K562 (cell line): ENCODE measurements at regions not wholly inside any gene's neighbourhood (a gene's known extent, or its start where the extent isn't known, plus 50 kb on each side); places are given as distances from the start of the nearest gene placed in this dataset.

Source experiments
- CBX1 ChIP-seq: sonication (generic); IDR thresholded peaks from 2 replicates; pipeline ENCODE4 v1.6.1; 2016; ENCODE audit warnings: antibody characterized with exemption, low read depth, mild to moderate bottlenecking
- NBN ChIP-seq: fragments of 450-650 bp; IDR thresholded peaks from 2 replicates; pipeline ENCODE4 v1.6.1; 2016; ENCODE audit warnings: low read depth, mild to moderate bottlenecking
- POLR2A ChIP-seq: fragments of 450-650 bp; conservative IDR thresholded peaks from 2 replicates; pipeline ENCODE4 v1.6.1; 2016
- POLR2B ChIP-seq: fragments of 450-650 bp; IDR thresholded peaks from 2 replicates; pipeline ENCODE4 v1.6.1; 2018; ENCODE audit warnings: low read depth; ENCODE audit not compliant: partially characterized antibody
- TF ChIP-seq, protein P1 (sequence below), 2 experiments: fragments of 450-650 bp; IDR thresholded peaks; 2 replicates each; pipeline ENCODE4 v1.6.1; 2016

DNA sequence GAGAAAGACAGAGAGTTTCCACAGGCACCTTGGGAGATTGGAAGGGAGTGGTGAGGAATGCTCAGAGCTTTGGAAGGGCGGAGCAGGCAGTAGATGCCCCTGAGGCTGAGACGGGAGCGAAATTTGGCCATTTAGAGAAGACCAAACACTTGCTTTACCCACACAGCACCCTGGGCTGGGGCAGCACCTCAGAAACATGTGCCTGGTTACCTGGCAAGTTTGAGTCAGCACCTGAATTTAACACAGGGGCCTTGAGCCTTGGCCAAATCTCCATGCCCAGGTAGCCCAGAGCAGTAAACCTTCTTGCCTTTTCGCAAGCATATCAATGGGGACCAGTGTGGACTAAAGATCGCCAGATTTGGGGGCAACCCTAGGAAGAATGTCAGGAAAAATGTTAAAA lies 111.9 kb upstream of the NFE2L3 start:
- TF ChIP-seq NBN = no peak
- TF ChIP-seq POLR2B = no peak
- no peak for TF ChIP-seq CBX1
- TF ChIP-seq, protein P1, sequence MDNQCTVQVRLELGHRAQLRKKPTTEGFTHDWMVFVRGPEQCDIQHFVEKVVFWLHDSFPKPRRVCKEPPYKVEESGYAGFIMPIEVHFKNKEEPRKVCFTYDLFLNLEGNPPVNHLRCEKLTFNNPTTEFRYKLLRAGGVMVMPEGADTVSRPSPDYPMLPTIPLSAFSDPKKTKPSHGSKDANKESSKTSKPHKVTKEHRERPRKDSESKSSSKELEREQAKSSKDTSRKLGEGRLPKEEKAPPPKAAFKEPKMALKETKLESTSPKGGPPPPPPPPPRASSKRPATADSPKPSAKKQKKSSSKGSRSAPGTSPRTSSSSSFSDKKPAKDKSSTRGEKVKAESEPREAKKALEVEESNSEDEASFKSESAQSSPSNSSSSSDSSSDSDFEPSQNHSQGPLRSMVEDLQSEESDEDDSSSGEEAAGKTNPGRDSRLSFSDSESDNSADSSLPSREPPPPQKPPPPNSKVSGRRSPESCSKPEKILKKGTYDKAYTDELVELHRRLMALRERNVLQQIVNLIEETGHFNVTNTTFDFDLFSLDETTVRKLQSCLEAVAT (IDR thresholded peaks at IDR 0.05) = no peak
- TF ChIP-seq POLR2A = no peak
